HepG2 (cell line): ENCODE measurements at regions not wholly inside any gene's neighbourhood (a gene's known extent, or its start where the extent isn't known, plus 50 kb on each side); places are given as distances from the start of the nearest gene placed in this dataset.

Experiments
- AHR ChIP-seq: IDR thresholded peaks from 2 replicates; pipeline ENCODE4 v1.6.1; 2018; ENCODE audit warnings: missing genetic modification reagents, missing compliant biosample characterization
- ATAD3A ChIP-seq: sonication (generic); formaldehyde crosslinking; IDR thresholded peaks from 2 replicates; pipeline ENCODE4 v1.4.0; 2020; ENCODE audit warnings: missing genetic modification reagents
- BRCA1 ChIP-seq: sonication (generic); formaldehyde crosslinking; IDR thresholded peaks from 2 replicates; pipeline ENCODE4 v1.4.0; 2020; ENCODE audit warnings: missing genetic modification reagents
- GTF2F1 ChIP-seq: fragments of 150-350 bp; IDR thresholded peaks from 2 replicates; pipeline ENCODE4 v1.6.1; 2014; ENCODE audit warnings: low read length
- HOXA7 ChIP-seq: sonication (generic); formaldehyde crosslinking; IDR thresholded peaks from 2 replicates; pipeline ENCODE4 v1.8.1; 2022; ENCODE audit warnings: mild to moderate bottlenecking, missing genetic modification reagents, moderate library complexity
- LRRFIP1 ChIP-seq: sonication (generic); formaldehyde crosslinking; conservative IDR thresholded peaks from 2 replicates; pipeline ENCODE4 v1.4.0; 2020; ENCODE audit warnings: missing genetic modification reagents
- POLR2AphosphoS5 ChIP-seq: IDR thresholded peaks from 2 replicates; pipeline ENCODE4 v1.6.1; 2012; ENCODE audit warnings: low read depth, low read length
- ZFP91 ChIP-seq: sonication (generic); formaldehyde crosslinking; IDR thresholded peaks from 2 replicates; pipeline ENCODE4 v1.9.0; 2022; ENCODE audit warnings: missing genetic modification reagents, mild to moderate bottlenecking, borderline replicate concordance
- TF ChIP-seq, protein P1 (sequence below): sonication (generic); formaldehyde crosslinking; IDR thresholded peaks from 2 replicates; pipeline ENCODE4 v1.5.1; 2020; ENCODE audit warnings: missing genetic modification reagents, mild to moderate bottlenecking, borderline replicate concordance
- TF ChIP-seq, protein P2 (sequence below): sonication (generic); formaldehyde crosslinking; IDR thresholded peaks from 2 replicates; pipeline ENCODE4 v1.4.0; 2020; ENCODE audit warnings: mild to moderate bottlenecking, missing genetic modification reagents

- TF ChIP-seq ZFP91 (CRISPR knock-in tag) (no peak), LRRFIP1 (CRISPR knock-in tag) (no peak), ATAD3A (no peak), POLR2AphosphoS5 (no peak), HOXA7 (CRISPR knock-in tag) (no peak), BRCA1 (CRISPR knock-in tag) (no peak), AHR (CRISPR knock-in tag) (no peak), GTF2F1 (no peak)
- TF ChIP-seq, protein P1, sequence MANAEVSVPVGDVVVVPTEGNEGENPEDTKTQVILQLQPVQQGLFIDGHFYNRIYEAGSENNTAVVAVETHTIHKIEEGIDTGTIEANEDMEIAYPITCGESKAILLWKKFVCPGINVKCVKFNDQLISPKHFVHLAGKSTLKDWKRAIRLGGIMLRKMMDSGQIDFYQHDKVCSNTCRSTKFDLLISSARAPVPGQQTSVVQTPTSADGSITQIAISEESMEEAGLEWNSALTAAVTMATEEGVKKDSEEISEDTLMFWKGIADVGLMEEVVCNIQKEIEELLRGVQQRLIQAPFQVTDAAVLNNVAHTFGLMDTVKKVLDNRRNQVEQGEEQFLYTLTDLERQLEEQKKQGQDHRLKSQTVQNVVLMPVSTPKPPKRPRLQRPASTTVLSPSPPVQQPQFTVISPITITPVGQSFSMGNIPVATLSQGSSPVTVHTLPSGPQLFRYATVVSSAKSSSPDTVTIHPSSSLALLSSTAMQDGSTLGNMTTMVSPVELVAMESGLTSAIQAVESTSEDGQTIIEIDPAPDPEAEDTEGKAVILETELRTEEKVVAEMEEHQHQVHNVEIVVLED (CRISPR knock-in tag): no peak
- TF ChIP-seq, protein P2, sequence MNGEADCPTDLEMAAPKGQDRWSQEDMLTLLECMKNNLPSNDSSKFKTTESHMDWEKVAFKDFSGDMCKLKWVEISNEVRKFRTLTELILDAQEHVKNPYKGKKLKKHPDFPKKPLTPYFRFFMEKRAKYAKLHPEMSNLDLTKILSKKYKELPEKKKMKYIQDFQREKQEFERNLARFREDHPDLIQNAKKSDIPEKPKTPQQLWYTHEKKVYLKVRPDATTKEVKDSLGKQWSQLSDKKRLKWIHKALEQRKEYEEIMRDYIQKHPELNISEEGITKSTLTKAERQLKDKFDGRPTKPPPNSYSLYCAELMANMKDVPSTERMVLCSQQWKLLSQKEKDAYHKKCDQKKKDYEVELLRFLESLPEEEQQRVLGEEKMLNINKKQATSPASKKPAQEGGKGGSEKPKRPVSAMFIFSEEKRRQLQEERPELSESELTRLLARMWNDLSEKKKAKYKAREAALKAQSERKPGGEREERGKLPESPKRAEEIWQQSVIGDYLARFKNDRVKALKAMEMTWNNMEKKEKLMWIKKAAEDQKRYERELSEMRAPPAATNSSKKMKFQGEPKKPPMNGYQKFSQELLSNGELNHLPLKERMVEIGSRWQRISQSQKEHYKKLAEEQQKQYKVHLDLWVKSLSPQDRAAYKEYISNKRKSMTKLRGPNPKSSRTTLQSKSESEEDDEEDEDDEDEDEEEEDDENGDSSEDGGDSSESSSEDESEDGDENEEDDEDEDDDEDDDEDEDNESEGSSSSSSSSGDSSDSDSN (CRISPR knock-in tag): no peak
Observed at GRCh38 chr3:66659056-66659455, 158.2 kb upstream of the LRIG1 start.
